HEK293 (cell line): ENCODE measurements at regions not wholly inside any gene's neighbourhood (a gene's known extent, or its start where the extent isn't known, plus 50 kb on each side); places are given as distances from the start of the nearest gene placed in this dataset.

ENCODE experiments used
- CTCF ChIA-PET: fragments of 350-600 bp; formaldehyde crosslinking; extraction: SDS; loops from one replicate; lab custom pipeline; 2021; ENCODE audit warnings: antibody characterized with exemption; lab: Yijun Ruan, JAX
- POLR2A ChIA-PET: fragments of 300-600 bp; formaldehyde crosslinking; extraction: SDS; loops from one replicate; lab custom pipeline; 2020; ENCODE audit warnings: antibody characterized with exemption, inconsistent platforms; lab: Yijun Ruan, JAX
- H3K27ac ChIP-seq: fragments of 200-500 bp; sonication (Bioruptor generic); 2 replicates; pipeline ENCODE4 v1.5.1; 2014; ENCODE audit warnings: low read depth, low read length, control low read depth, inconsistent platforms; ENCODE audit errors: extremely low read depth
- H3K36me3 ChIP-seq, 2 experiments: fragments of 200-500 bp in 1 of 2; sonication (Bioruptor generic) in 1 of 2; 1 replicate in 1 of 2; 2 replicates in 1 of 2; pipeline ENCODE4 v1.5.1; 2014 to 2017; ENCODE audit warnings: inconsistent platforms in 2 of 2, low read length in 2 of 2; ENCODE audit not compliant: control insufficient read depth in 2 of 2, insufficient read depth in 1 of 2
- H3K4me1 ChIP-seq: fragments of 200-500 bp; sonication (Bioruptor generic); 2 replicates; pipeline ENCODE4 v1.5.1; 2014; ENCODE audit warnings: mild to moderate bottlenecking, low read length, inconsistent platforms; ENCODE audit not compliant: control insufficient read depth, insufficient read depth
- H3K4me3 ChIP-seq: 2 replicates; pipeline ENCODE4 v1.5.1; 2011; ENCODE audit warnings: low read depth, mild to moderate bottlenecking, control low read depth, low read length, moderate library complexity
- H3K9me3 ChIP-seq: fragments of 200-500 bp; sonication (Bioruptor generic); 2 replicates; pipeline ENCODE4 v1.5.1; 2014; ENCODE audit warnings: low read depth, low read length, inconsistent platforms; ENCODE audit not compliant: control insufficient read depth, insufficient read depth
- BCL6B ChIP-seq: fragments of 450-650 bp; formaldehyde crosslinking; IDR thresholded peaks from 2 replicates; pipeline ENCODE4 v1.5.1; 2017; ENCODE audit warnings: missing biosample characterization, missing genetic modification characterization
- MEIS1 ChIP-seq: sonication (generic); formaldehyde crosslinking; IDR thresholded peaks from 2 replicates; pipeline ENCODE4 v1.8.1; 2022; ENCODE audit warnings: missing genetic modification reagents, mild to moderate bottlenecking, borderline replicate concordance
- MZF1 ChIP-seq: fragments of 450-650 bp; formaldehyde crosslinking; IDR thresholded peaks from 2 replicates; pipeline ENCODE4 v1.5.1; 2017; ENCODE audit warnings: missing biosample characterization, missing genetic modification characterization, borderline replicate concordance
- SP2 ChIP-seq: fragments of 450-650 bp; formaldehyde crosslinking; IDR thresholded peaks from 2 replicates; pipeline ENCODE4 v1.5.1; 2016; ENCODE audit warnings: missing biosample characterization, missing genetic modification characterization
- SP7 ChIP-seq: fragments of 450-650 bp; formaldehyde crosslinking; IDR thresholded peaks from 2 replicates; pipeline ENCODE4 v1.5.1; 2016; ENCODE audit warnings: missing biosample characterization, missing genetic modification characterization
- ZBTB21 ChIP-seq: fragments of 450-650 bp; formaldehyde crosslinking; IDR thresholded peaks from 2 replicates; pipeline ENCODE4 v1.5.1; 2017; ENCODE audit warnings: missing biosample characterization, missing genetic modification characterization
- ZBTB44 ChIP-seq: fragments of 450-650 bp; IDR thresholded peaks from 2 replicates; pipeline ENCODE4 v1.5.1; 2018; ENCODE audit warnings: missing biosample characterization, mild to moderate bottlenecking, missing genetic modification characterization
- ZBTB48 ChIP-seq: fragments of 450-650 bp; formaldehyde crosslinking; IDR thresholded peaks from 2 replicates; pipeline ENCODE4 v1.5.1; 2016; ENCODE audit warnings: missing biosample characterization, missing genetic modification characterization
- ZFP69B ChIP-seq: fragments of 450-650 bp; formaldehyde crosslinking; IDR thresholded peaks from 2 replicates; pipeline ENCODE4 v1.5.1; 2016; ENCODE audit warnings: missing biosample characterization, missing genetic modification characterization
- ZNF133 ChIP-seq: fragments of 450-650 bp; formaldehyde crosslinking; IDR thresholded peaks from 2 replicates; pipeline ENCODE4 v1.5.1; 2016; ENCODE audit warnings: missing biosample characterization, missing genetic modification characterization
- ZNF138 ChIP-seq: fragments of 450-650 bp; formaldehyde crosslinking; IDR thresholded peaks from 2 replicates; pipeline ENCODE4 v1.5.1; 2016; ENCODE audit warnings: missing biosample characterization, missing genetic modification characterization, borderline replicate concordance
- ZNF140 ChIP-seq: fragments of 450-650 bp; formaldehyde crosslinking; IDR thresholded peaks from 2 replicates; pipeline ENCODE4 v1.5.1; 2016; ENCODE audit warnings: missing biosample characterization, missing genetic modification characterization
- ZNF211 ChIP-seq: fragments of 450-650 bp; formaldehyde crosslinking; IDR thresholded peaks from 2 replicates; pipeline ENCODE4 v1.5.1; 2016; ENCODE audit warnings: low read depth, missing biosample characterization, missing genetic modification characterization
- ZNF221 ChIP-seq: fragments of 450-650 bp; formaldehyde crosslinking; IDR thresholded peaks from 2 replicates; pipeline ENCODE4 v1.5.1; 2017; ENCODE audit warnings: missing biosample characterization, missing genetic modification characterization, borderline replicate concordance
- ZNF266 ChIP-seq: fragments of 450-650 bp; formaldehyde crosslinking; IDR thresholded peaks from 2 replicates; pipeline ENCODE4 v1.5.1; 2016; ENCODE audit warnings: missing biosample characterization, missing genetic modification characterization, low read depth
- ZNF280D ChIP-seq: fragments of 450-650 bp; formaldehyde crosslinking; IDR thresholded peaks from 2 replicates; pipeline ENCODE4 v1.5.1; 2016; ENCODE audit warnings: missing biosample characterization, missing genetic modification characterization
- ZNF354C ChIP-seq: fragments of 450-650 bp; formaldehyde crosslinking; IDR thresholded peaks from 2 replicates; pipeline ENCODE4 v1.5.1; 2016; ENCODE audit warnings: missing biosample characterization, missing genetic modification characterization, low read depth, borderline replicate concordance
- ZNF529 ChIP-seq: fragments of 450-650 bp; formaldehyde crosslinking; IDR thresholded peaks from 2 replicates; pipeline ENCODE4 v1.5.1; 2017; ENCODE audit warnings: missing genetic modification characterization, missing biosample characterization; ENCODE audit not compliant: insufficient replicate concordance
- ZNF544 ChIP-seq: fragments of 450-650 bp; formaldehyde crosslinking; IDR thresholded peaks from 2 replicates; pipeline ENCODE4 v1.5.0; 2017; ENCODE audit warnings: missing biosample characterization, missing genetic modification characterization
- ZNF560 ChIP-seq: fragments of 450-650 bp; formaldehyde crosslinking; IDR thresholded peaks from 2 replicates; pipeline ENCODE4 v1.5.1; 2017; ENCODE audit warnings: missing biosample characterization, missing genetic modification characterization, borderline replicate concordance
- ZNF677 ChIP-seq: fragments of 450-650 bp; IDR thresholded peaks from 2 replicates; pipeline ENCODE4 v1.5.0; 2018; ENCODE audit warnings: missing biosample characterization, mild to moderate bottlenecking, missing genetic modification characterization, moderate library complexity
- ZNF701 ChIP-seq: fragments of 450-650 bp; formaldehyde crosslinking; IDR thresholded peaks from 2 replicates; pipeline ENCODE4 v1.5.1; 2016; ENCODE audit warnings: missing biosample characterization, missing genetic modification characterization
- ZNF776 ChIP-seq: fragments of 450-650 bp; formaldehyde crosslinking; IDR thresholded peaks from 2 replicates; pipeline ENCODE4 v1.5.0; 2017; ENCODE audit warnings: missing biosample characterization, missing genetic modification characterization, borderline replicate concordance
- ZNF785 ChIP-seq: fragments of 450-650 bp; formaldehyde crosslinking; IDR thresholded peaks from 2 replicates; pipeline ENCODE4 v1.5.1; 2016; ENCODE audit warnings: missing biosample characterization, missing genetic modification characterization

GRCh38 chr13:76383676-76384461 lies 502.3 kb downstream of the KCTD12 start:
- Histone ChIP-seq H3K4me1 (no peaks in the 10 kb centered on the region), H3K9me3 (no peaks in the 10 kb centered on the region), H3K27ac (no peak overlapping the region), H3K4me3 (no peak overlapping the region), H3K36me3 (no peaks in the 10 kb centered on the region)
- TF ChIP-seq ZNF138 (tag by site-specific recombination) = no peak
- ChIA-PET CTCF (no interaction called here), POLR2A (no interaction called here)

GRCh38 chr13:76380446-76381065 lies 505.6 kb downstream of the KCTD12 start:
- Histone ChIP-seq H3K27ac (no peak overlapping the region), H3K4me1 (no peaks in the 10 kb centered on the region), H3K36me3 (no peaks in the 10 kb centered on the region), H3K4me3 (no peak overlapping the region), H3K9me3 (no peaks in the 10 kb centered on the region)
- TF ChIP-seq ZNF133 = no peak
- no peak for TF ChIP-seq ZNF211 (tag by site-specific recombination)
- TF ChIP-seq ZNF280D = no peak
- TF ChIP-seq ZNF544 (tag by site-specific recombination) = no peak
- CTCF ChIA-PET = no interaction called here
- POLR2A ChIA-PET = no interaction called here

GRCh38 chr13:76379341-76380105 lies 506.7 kb downstream of the KCTD12 start:
- Histone ChIP-seq H3K36me3 (no peaks in the 10 kb centered on the region), H3K4me1 (no peaks in the 10 kb centered on the region), H3K4me3 (no peak overlapping the region), H3K9me3 (no peaks in the 10 kb centered on the region), H3K27ac (no peak overlapping the region)
- TF ChIP-seq SP7 (tag by site-specific recombination) (no peak), ZBTB44 (tag by site-specific recombination) (no peak), ZNF785 (tag by site-specific recombination) (no peak), ZBTB21 (tag by site-specific recombination) (no peak), ZNF354C (tag by site-specific recombination) (no peak), ZNF140 (tag by site-specific recombination) (no peak), SP2 (tag by site-specific recombination) (no peak), ZNF266 (no peak), MZF1 (no peak), ZBTB48 (tag by site-specific recombination) (no peak), ZNF701 (no peak), ZNF776 (tag by site-specific recombination) (no peak), BCL6B (tag by site-specific recombination) (no peak), MEIS1 (no peak), ZNF560 (tag by site-specific recombination) (no peak), ZNF221 (tag by site-specific recombination) (no peak), ZNF529 (tag by site-specific recombination) (no peak), ZFP69B (tag by site-specific recombination) (no peak), ZNF677 (no peak)
- POLR2A ChIA-PET = no interaction called here
- CTCF ChIA-PET = interaction anchor here (0.7 kb wide), 1 partner anchor 872 kb away, joined by 3 read pairs; no protein-coding TSS in a partner anchor
